PFSK-1 (cell line): ENCODE measurements at regions not wholly inside any gene's neighbourhood (a gene's known extent, or its start where the extent isn't known, plus 50 kb on each side); places are given as distances from the start of the nearest gene placed in this dataset.

Experiments used
- FOXP2 ChIP-seq: optimal IDR thresholded peaks from 2 replicates; pipeline ENCODE3; 2011; ENCODE audit warnings: borderline replicate concordance, control low read depth, inconsistent platforms; ENCODE audit not compliant: insufficient read depth; ENCODE audit errors: extremely low read length, extremely low read depth
- POLR2AphosphoS5 ChIP-seq: IDR thresholded peaks from 2 replicates; pipeline ENCODE4 v1.6.1; 2012; ENCODE audit warnings: low read depth, mild to moderate bottlenecking, control low read depth, low read length, moderate library complexity
- SIN3A ChIP-seq: IDR thresholded peaks from 2 replicates; pipeline ENCODE4 v1.6.1; 2012; ENCODE audit warnings: mild to moderate bottlenecking, low read length, moderate library complexity, borderline replicate concordance; ENCODE audit not compliant: insufficient read depth
- TAF1 ChIP-seq: IDR thresholded peaks from 2 replicates; pipeline ENCODE4 v1.6.1; 2012; ENCODE audit warnings: low read length, control low read depth, borderline replicate concordance; ENCODE audit not compliant: insufficient read depth
- TF ChIP-seq, protein P1 (sequence below), 2 experiments: IDR thresholded peaks; 2 replicates each; pipeline versions ENCODE4 v1.6.1 to v1.8.0; 2011 to 2012; ENCODE audit warnings: low read depth in 2 of 2, low read length in 2 of 2, control low read depth in 1 of 2, inconsistent platforms in 1 of 2, mild to moderate bottlenecking in 1 of 2, moderate library complexity in 1 of 2; ENCODE audit not compliant: insufficient read depth in 1 of 2

DNA sequence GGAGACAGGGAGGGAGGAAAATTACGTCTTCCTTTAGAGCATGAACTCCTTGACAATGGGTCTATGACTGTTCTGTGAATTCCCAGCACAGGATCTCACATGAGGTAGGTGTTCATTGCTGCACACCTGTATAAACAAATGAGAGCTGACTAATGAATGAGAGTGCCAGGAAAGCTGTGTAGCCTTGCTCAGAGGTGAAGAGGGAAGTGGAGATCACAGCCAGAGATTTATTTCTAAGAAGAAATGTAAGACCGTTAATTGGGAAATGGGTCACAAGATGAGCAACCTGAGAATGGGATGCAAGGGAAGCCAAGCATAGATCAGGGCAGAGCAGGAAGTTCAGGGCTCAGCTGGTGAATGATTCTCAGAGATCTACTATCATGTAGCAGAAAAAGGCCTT lies 295.1 kb downstream of the CDK5RAP2 start:
- no peak for TF ChIP-seq POLR2AphosphoS5

GRCh38 chr9:120281665-120282064 lies 298.3 kb downstream of the CDK5RAP2 start:
- TF ChIP-seq SIN3A: no peak

DNA sequence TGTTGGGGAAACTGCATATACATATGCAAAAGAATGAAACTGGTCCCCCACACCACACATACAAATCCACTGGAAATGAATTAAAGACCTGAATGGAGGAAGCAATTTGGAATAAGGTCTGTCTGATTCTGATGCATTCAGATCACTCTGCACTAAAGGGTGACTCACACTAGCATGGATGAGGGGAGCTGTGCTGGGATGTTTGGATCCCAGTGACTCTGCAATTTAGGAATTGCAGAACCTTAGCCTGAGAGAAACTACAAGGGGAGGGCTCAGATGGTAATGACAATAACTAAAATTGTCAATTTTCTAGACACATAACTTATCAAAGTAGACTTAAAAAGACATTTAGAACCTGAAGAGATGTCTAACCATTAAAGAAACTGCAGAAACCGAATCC lies 312.0 kb downstream of the CDK5RAP2 start:
- TF ChIP-seq SIN3A (no peak), FOXP2 (no peak), TAF1 (no peak), POLR2AphosphoS5 (no peak)
- TF ChIP-seq, protein P1, sequence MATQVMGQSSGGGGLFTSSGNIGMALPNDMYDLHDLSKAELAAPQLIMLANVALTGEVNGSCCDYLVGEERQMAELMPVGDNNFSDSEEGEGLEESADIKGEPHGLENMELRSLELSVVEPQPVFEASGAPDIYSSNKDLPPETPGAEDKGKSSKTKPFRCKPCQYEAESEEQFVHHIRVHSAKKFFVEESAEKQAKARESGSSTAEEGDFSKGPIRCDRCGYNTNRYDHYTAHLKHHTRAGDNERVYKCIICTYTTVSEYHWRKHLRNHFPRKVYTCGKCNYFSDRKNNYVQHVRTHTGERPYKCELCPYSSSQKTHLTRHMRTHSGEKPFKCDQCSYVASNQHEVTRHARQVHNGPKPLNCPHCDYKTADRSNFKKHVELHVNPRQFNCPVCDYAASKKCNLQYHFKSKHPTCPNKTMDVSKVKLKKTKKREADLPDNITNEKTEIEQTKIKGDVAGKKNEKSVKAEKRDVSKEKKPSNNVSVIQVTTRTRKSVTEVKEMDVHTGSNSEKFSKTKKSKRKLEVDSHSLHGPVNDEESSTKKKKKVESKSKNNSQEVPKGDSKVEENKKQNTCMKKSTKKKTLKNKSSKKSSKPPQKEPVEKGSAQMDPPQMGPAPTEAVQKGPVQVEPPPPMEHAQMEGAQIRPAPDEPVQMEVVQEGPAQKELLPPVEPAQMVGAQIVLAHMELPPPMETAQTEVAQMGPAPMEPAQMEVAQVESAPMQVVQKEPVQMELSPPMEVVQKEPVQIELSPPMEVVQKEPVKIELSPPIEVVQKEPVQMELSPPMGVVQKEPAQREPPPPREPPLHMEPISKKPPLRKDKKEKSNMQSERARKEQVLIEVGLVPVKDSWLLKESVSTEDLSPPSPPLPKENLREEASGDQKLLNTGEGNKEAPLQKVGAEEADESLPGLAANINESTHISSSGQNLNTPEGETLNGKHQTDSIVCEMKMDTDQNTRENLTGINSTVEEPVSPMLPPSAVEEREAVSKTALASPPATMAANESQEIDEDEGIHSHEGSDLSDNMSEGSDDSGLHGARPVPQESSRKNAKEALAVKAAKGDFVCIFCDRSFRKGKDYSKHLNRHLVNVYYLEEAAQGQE (IDR thresholded peaks at IDR 0.05; ENCODE audit: insufficient read depth in 1 of 2, low read depth in 2 of 2, low read length in 2 of 2): no peak

DNA sequence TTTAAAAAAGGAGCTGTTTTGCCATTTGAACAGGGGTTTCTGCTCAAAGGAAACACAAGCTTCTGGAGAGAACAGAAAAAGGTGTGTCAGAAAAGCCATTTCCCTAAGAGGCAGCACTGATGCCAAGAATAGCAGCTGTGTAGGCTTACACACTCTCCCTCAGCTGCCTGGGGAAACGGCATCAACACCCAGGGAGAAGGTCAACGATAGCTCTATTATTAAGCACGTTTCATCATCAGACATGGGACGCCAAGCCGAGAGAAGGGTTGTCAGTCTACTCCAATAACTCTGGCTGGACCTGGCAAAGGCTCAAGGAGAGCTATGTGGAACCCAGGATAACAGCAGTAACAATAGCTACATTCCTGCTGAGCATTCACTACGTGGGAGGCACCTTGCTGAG lies 314.2 kb downstream of the CDK5RAP2 start:
- TF ChIP-seq POLR2AphosphoS5: no peak
- no peak for TF ChIP-seq FOXP2
- no peak for TF ChIP-seq SIN3A
- no peak for TF ChIP-seq TAF1
- TF ChIP-seq, protein P1 (IDR thresholded peaks at IDR 0.05; ENCODE audit: insufficient read depth in 1 of 2, low read depth in 2 of 2, low read length in 2 of 2): no peak

- TF ChIP-seq SIN3A (no peak), POLR2AphosphoS5 (no peak)
- TF ChIP-seq, protein P1 (IDR thresholded peaks at IDR 0.05; ENCODE audit: insufficient read depth in 1 of 2, low read depth in 2 of 2, low read length in 2 of 2): no peak
These were observed 315.4 kb downstream of the CDK5RAP2 start for GRCh38 chr9:120264528-120264927.

DNA sequence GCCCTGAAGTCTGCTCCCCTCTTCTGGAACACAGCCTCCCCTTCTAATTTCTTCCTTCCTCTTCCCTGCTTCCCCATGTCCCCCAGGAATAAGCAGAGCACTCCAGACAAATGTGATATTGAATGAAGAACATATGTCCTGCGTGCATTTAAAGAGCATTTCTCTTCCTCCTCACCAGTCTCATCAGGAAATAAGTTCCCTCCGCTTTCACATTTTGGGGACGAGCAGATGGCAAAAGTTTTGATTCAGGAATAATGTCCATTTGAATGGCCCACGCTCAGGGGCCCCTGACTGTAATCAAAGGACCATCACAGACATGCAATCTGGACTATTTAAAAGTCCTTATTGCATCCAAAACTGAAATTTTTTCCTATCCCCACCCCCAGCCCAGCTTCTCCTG lies 316.1 kb downstream of the CDK5RAP2 start:
- TF ChIP-seq, protein P1 (IDR thresholded peaks at IDR 0.05; ENCODE audit: insufficient read depth in 1 of 2, low read depth in 2 of 2, low read length in 2 of 2): no peak
- TF ChIP-seq SIN3A (no peak), POLR2AphosphoS5 (no peak), TAF1 (no peak), FOXP2 (no peak)
